ENCODE measurements at regions not wholly inside any gene's neighbourhood (a gene's known extent, or its start where the extent isn't known, plus 50 kb on each side); places are given as distances from the start of the nearest gene placed in this dataset.
"Not testable (repeated sequence)": the region's sequence is repeated elsewhere in the genome, so short reads cannot be mapped to it uniquely, and the experiment has no call there.

DNA sequence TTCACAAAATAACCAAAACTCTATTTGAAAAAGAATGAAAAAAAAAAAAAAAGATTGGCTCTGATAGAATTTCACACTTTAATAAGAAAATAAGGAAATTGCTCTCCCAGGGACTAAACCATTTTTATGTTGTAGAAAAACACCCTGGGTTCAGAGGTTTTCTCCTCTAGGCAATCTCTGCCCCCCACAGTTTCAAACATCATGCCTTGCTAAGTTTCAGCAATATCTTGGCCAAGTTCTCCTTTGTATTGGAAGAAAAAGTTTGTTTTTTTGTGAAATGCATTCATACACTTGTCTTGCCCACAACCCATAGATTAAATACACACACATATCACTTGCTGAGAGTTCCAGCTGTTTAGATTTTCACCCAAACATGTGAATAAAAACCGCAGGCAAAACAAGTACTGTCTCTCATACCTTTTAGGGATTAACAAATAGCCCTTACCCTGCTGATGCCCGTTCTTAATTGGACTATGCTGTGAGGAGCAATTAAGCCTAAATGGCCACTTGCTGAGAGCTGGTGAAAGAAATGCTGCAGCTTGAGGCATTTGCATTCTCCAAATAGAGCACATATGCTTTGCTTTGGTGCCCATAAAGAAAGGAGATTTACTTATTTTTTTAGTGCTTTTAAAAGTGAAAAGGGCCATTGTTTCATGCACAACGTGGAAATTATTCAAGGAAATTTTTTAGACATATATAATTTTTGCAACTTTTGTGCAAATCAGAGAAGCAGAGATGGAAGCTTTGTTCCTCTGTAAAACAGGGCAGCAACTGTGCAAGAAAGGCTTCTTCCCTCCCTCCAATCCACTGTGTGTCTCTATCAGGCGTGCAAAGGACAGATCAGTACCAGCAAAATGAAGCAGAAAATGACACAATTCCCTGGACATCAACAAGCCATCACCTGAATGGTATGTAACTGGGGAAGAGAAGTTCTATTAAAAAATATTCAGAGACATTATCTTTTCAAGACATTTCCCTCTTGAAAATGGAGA, 262.4 kb upstream of the KIF2A start:
- no peak for DNase-seq

DNA sequence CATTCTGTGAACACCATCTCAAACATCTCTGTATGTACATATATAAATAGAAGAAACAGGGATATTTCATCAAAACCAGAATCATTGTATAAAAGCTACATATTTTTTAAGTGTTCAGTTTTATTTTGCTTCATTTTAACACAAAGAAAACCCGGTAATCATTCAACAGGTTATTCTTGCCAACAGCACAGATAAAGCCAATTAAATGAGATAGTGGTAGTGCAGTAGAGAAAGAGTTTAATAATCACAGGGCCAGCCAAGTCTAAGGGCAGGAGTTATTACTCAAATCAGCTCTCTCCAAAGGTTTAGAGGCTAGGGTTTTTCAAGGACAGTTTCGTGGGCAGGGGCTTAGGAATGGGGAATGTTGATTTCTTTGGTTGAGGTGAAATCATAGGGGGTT, 261.0 kb upstream of the KIF2A start:
- no peak for DNase-seq

DNA sequence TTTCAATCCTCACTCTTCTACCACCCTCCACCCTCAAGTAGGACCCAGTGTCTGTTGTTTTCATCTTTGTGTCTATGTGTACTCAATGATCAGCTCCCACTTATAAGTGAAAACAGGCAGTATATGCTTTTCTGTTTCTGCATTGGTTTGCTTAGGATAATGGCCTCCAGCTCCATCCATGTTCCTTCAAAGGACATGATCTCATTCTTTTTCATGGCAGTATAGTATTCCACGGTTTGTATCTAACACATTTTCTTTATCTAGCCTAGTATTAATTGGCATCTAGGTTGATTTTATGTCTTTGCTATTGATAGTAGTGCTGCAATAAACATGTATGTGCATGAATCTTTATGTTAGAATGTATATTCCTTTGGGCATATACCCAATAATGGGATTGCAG, 259.8 kb upstream of the KIF2A start:
- no peak for DNase-seq

DNA sequence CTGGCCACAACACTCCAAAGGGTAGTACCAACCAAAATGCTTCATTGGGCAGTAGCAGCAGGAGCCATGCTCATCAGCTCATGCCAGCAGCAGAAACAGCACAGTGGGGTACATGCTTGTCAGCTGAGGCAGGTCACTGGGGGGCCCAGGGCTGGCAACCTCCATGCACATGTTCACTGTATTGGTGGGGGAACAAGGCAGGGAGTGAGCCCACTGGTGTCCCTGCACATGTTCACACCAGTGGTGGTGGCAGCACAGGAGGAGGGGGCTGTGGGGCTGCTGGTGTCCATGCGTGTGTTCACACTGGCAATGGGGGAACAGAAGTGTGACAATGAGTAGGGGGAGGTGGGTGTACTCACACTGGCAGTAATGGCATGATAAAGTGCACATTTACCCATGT, 254.3 kb upstream of the KIF2A start:
- DNase-seq: no peak

DNA sequence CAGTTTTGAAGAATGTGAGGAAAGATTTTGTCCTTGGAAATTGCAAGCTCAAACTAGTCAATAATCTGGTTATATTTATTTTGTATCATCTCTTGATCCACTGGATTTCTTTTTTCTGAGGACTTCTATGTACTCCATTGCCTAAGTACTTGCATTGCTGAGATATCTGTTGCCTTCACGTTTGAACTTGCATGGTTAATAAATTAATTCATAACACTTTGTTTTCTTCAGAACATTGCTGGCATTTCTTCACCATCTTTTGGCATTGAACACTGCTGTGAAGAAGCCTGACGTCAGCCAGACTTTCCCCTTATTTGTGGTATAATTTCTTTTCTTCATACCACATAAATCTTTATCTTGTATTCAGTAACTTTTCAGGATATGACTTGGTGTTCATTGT, 246.0 kb upstream of the KIF2A start:
- DNase-seq: no peak

DNA sequence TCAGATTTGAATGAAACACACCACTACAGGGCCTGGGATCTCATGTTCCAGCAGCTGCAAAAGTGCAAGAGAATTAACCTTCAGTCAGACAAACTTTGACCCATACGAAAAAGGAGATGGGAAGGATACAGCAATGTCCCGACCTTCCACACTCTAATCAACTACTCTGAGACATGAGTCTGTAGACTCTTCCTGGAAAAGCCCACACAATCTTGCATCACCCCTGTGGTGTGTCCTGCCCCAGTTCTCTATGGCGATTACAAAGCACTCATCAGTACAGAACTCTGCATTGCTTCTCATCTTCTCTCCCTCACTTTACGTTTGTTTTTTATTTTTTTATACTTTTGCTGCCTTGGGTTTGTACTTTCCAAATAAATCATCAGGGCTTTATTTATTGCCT, 241.0 kb upstream of the KIF2A start:
- DNase-seq: no peak

- DNase-seq: no peak
These were observed 239.2 kb upstream of the KIF2A start for GRCh38 chr5:62066761-62067277.

DNA sequence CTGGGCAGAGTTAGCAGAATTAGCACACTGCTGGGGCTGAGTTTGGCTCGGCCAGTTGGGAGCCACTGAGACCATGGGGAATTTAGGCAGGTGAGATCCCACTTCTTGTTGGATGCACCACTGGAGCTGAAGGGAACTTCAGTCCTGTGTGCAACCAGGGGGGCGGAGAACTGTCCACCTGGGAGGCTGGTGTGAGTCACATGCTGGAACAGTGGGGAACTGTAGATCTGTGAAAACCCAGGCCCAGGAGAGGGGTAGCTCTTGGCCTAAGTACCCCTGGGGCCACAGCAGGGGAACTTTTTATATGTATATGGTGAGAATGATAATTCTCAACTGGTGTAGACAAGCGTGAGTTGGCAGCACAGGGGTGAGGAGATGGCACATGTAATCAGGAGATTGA, 237.5 kb upstream of the KIF2A start:
- DNase-seq: no peak

- DNase-seq: no peak
These were observed 228.6 kb upstream of the KIF2A start for GRCh38 chr5:62077387-62077786.

DNA sequence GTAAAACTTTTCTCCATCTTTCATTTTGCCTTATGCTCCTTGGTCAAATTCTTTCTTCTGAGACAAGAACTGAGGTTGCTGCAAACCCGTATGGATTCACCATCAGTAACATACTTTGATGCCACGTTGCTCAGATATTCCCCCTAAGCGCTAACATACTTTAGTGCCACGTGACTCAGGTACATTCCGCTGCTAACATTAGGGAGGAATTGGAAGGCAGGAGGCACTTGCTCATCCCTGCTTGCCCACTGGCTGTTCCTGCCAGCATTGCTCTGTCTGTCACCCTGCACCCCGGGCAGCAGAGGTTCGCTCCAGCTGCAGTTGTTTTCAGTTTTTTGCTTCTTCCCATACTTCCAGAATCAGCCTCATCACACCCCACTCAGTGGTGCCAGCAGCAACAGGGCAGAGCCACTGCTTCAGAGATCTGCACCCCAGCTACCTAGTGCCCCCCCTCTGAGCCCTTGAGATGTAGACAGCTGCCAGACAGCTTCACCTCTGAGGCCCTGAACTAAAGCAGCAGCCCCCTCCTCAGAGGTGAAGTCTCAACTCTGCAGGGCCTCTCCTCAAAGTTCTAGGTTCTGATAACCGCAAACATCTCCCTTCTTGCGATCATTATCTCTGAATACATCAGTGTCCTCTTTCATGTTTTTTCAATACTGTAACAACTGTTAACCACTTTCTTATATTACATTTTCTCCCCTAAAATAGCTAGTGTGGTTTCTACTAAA, 228.0 kb upstream of the KIF2A start:
- DNase-seq: no peak

DNA sequence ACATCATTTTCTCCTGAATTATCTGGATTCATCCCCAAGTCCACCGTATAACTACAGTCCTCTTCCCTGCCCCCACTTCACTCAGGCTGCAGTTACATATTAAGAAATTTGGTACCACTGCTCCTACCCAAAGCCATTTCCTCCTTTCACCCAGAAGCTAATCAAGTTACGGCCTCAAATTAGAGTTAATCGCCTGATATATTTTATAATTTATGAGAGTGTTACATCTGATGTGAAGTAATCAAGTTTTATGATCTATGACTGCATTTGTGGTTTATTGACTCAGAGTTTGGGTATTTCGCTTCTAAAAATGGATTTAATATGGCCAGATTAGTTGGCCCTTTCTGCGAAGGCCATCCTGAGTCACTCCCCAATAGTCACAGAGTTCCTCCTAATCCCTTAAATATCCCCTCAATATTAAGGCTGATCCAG, 223.6 kb upstream of the KIF2A start:
- no peak for DNase-seq

DNA sequence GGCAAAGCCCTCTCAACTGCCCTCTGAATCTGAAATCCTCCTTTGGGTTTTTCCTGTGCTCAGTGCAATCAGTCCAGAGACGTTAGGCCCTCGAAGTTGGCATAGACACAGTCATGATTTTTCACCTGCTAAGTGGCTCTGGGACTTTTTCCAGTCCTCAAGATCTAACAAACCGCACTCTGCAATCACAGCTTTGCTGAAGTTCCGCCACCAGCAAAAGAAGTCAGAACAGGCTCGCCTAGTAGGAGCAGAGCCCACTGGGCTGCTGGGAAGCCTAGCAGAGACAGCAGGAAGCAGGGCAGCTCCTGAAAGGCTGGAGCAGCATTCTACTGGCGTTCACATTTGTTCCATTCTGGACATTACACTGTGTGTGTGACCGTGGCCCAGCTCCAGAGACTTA, 222.8 kb upstream of the KIF2A start:
- no peak for DNase-seq

DNA sequence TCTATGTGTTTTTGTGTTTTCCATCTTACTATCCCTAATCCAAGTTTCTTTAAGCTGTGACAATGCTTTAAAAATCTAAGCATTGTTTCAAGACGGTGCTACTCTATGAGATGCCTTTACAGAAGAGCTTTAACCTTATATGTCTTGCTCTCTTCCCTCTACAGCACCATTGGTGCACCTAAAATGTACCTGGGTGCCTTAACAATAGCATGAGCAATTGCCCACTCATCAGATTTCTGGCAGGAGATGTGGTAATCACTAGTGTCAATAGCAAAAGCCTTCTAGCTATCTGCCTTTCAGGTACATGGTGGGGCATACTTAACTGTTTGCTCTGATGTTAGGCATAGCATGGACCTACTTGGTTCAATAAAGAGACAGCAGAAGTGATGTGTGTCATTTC, 222.3 kb upstream of the KIF2A start:
- DNase-seq: no peak

- DNase-seq: peak in 1 of 2 experiments; percentile 5
These were observed 221.6 kb upstream of the KIF2A start for GRCh38 chr5:62084391-62084790.

- no peak for DNase-seq
These were observed 215.1 kb upstream of the KIF2A start for GRCh38 chr5:62090953-62091352.

GRCh38 chr5:62093411-62093810, 212.6 kb upstream of the KIF2A start:
- DNase-seq: no peak

DNA sequence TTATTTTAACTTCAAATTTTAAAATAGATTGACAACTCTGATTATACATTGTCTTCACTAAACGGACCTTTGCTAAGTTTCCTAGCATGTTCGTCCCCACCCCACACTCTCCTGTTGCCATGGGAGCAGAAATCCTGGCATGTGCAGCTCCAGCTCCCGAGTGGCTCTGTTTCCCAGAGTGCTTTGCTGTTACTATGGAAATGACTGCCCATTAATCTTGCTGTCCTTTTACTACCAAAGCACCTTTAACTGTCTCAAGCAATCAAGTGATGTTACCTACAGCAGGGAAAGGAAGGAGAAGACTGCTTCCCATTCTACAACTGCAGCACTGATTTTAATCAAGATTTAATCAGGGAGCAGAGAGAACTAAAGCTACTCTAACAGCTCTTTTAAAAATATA, 212.0 kb upstream of the KIF2A start:
- peak; percentile 73 to 80 for DNase-seq

GRCh38 chr5:62097361-62097760, 208.6 kb upstream of the KIF2A start:
- DNase-seq: no peak

DNA sequence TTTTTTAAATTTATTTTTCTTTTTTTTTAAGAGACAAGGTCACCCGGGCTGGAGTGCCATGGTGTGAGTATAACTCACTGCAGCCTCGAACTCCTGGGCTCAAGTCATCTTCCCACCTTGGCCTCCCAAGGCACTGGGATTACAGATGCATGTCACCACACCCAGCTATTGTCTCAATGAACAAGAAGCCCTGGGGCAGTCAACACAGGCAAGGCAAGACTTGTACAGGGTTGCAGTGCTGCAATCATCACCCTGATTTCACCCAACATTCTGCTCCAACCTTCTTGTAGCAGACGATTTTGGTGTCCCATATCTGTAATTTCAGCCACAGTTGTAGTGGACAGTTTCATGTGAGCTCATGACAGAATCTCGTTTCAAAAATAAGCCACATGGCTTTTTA, 205.8 kb upstream of the KIF2A start:
- DNase-seq: no peak

DNA sequence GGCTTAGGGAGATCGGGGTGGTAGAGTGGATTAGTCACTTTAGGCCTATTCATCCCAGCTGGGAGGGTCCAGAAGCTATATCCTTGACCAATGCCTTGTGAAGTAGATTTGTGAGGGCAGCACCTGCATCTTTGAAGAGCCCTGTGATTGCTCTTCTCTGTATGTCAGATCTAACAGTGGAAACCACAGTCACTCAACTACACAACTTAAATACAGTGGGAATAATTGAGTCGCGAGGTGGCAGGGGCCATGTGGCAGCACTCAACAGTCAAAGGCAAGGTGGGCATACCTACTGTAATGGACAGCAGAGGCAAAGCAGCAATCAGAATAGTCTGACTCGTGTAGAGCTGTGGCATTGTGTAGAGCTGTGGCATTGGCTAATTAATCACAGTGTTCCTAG, 202.1 kb upstream of the KIF2A start:
- DNase-seq: not testable (repeated sequence)

DNA sequence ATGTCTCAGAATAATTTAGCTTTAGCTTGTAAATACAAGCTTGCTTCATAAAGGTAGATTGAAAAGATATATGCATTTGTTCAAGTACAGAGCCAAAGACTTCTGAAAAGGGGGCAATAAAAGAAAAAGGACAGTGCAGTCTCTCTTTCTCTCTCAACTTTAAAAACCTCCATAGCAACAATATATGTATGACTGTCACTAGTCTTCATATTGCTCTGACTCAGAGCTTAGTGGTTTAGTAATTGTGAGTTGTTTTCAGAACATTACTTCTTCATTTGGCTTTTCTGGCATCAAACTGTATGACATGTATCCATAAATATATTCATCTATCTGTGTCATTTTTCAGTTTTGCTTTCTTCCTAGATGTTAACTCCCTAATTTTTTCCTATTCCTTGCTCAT, 194.6 kb upstream of the KIF2A start:
- no peak for DNase-seq

DNA sequence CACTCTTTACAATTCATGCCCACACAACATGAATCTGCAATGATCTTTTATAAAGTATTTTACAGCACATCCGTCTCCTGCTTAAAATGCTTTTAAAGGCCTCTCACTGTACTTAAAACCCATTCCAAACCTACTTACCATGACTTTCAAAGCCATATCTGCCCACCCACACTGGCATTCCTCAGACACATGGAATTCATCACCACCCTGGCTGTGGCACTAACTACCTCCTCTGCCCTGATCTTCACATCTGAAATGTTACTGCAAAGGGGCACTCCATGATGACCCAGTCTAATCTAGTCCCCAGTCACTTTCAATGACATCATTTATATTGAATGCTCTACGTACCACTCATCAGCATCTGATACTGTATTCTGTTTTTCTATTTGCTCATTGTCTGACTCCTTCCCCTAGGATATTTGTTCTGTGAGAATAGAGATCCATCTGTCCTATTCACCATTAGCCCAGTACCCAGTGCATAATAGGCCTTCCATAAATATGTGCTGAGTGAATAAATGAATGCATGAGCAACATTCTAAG, 193.2 kb upstream of the KIF2A start:
- DNase-seq: no peak

- no peak for DNase-seq
These were observed 191.0 kb upstream of the KIF2A start for GRCh38 chr5:62115014-62115413.

DNA sequence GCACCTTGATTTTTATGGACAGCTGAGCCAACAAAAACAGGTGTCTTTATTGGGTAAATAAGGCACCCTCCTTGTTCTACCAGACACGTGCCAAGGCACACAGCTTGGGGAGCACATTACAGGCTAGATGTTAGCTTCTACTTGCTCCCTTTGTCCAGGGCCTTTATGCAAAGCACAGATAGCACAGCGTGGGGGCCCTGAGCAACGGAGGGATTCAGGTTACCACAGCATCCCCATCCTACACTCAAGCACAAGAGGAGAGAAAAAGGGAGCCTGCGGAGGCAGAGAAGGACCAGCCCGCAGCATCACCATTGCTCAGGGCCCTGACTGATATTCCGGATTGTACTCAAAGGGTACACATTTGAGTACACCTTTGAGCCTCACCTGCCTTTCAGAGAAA, 181.7 kb upstream of the KIF2A start:
- peak in 1 of 2 experiments; percentile 9 for DNase-seq

Measured in NCI-H526 (cell line).